ENCODE measurements at regions not wholly inside any gene's neighbourhood (a gene's known extent, or its start where the extent isn't known, plus 50 kb on each side); places are given as distances from the start of the nearest gene placed in this dataset.

DNA sequence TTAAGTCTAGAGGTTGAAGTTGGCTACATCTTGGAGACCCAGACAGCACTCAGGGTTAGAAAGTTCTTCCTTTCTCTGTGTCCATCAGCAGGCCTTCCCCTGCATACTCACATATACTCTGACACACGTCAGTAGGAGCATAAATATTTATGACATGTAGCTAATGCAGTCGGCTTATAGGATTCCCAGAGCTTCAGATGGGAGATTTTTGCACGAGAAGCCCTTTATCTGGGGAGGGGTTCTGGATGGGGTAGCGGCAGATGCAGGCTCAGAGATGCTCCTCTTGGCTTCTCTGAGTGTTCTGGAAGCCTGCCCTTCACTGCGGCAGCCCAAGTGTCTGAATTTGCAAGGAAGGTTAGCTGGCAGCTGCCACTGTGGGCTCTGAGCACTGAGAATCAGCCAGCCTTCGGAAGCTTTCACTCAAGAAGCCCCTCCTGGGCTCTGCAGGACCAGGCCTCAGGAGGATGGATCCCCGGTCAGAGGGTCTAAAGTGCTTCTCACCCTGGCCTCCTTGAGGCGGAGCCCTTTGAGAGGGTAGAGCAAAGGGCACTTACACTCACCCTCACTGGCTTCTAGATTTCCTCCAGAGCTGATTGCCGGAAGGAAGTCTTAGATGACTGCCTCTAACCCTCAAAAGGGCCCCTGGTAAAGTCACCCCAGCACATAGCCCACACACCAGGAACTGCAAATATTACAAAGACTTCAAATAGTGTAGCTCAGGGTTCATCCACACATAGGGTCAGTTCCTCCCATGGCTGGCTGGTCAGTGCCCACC, 68.1 kb upstream of the NFASC start:
- no peak overlapping the region for H3K27ac ChIP-seq (ENCODE audit: low read depth, low read length)
- no peak overlapping the region for H3K4me3 ChIP-seq (ENCODE audit: low read depth, low read length)
- no peak overlapping the region for H3K9ac ChIP-seq (ENCODE audit: low read depth, low read length)
- peaks cover 6% of the 10 kb centered on the region for H3K27me3 ChIP-seq (ENCODE audit: control insufficient read depth, insufficient read depth, low read length)
- H3K9me3 ChIP-seq (ENCODE audit: control insufficient read depth, insufficient read depth, low read length): no peaks in the 10 kb centered on the region
- no peaks in the 10 kb centered on the region for H3K36me3 ChIP-seq (ENCODE audit: control insufficient read depth, insufficient read depth, low read length)
- H3K4me1 ChIP-seq (ENCODE audit: control insufficient read depth, insufficient read depth, low read length): peaks cover 6% of the 10 kb centered on the region

DNA sequence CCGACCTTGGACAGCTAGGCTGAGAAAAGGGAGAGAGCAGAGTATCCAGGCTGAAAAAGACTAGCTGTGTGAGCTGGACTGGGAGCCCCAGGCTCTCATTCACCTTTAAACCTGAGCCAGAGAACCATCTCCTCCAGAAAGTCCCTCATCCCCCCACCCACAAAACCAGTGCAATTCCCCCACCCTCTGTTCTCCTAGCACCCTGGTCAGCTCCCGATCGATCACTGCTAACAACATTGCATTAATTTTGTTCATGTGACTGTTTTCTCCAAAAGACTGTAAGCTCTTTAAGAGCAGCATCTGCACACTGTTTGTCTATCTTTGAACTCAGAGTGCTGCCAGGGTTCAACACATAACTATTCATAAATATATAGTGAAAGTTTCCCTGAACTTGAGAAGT, 67.1 kb upstream of the NFASC start:
- Histone ChIP-seq H3K4me1 (ENCODE audit: control insufficient read depth, insufficient read depth, low read length) (peaks cover 10% of the 10 kb centered on the region), H3K9ac (ENCODE audit: low read depth, low read length) (no peak overlapping the region), H3K36me3 (ENCODE audit: control insufficient read depth, insufficient read depth, low read length) (no peaks in the 10 kb centered on the region), H3K9me3 (ENCODE audit: control insufficient read depth, insufficient read depth, low read length) (no peaks in the 10 kb centered on the region), H3K27me3 (ENCODE audit: control insufficient read depth, insufficient read depth, low read length) (peaks cover 6% of the 10 kb centered on the region), H3K27ac (ENCODE audit: low read depth, low read length) (no peak overlapping the region), H3K4me3 (ENCODE audit: low read depth, low read length) (no peak overlapping the region)

DNA sequence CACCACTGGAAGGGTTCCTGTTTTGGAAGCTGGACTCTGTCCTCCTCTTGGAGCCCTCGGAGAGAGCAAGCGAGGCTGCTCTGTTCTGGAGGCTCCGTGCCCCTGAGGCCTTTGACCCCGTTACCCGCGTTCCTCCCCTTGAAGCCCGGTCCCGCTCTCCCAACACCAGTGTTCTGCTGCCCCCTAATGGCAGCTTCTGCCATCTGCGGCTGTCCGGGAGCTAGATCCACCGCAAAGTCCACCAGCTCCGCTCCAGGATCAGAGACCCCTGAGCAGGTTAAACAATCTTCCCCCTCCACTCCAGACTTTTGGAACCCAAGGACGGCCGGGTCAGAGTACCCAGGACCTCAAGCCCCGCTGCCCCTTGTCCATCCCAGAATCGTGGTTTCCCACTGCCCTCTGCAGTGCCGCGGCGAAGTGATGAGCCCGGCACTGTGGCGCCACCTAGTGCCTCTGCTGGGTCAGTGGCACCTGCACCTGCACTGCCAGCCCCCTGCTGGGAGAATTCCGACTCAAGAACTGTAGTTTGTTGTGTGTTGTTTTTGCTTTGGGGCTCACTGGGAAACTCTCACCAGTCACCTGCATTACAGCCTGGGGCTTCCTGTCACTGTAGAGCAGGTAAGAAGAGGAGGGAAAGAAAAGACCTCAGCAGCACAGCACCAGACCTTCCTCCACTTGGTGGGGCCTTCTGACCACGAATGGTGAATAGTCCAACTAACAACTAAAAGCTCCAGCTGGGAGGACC, 63.5 kb upstream of the NFASC start:
- Histone ChIP-seq H3K4me1 (ENCODE audit: control insufficient read depth, insufficient read depth, low read length) (peaks cover 10% of the 10 kb centered on the region), H3K27ac (ENCODE audit: low read depth, low read length) (no peak overlapping the region), H3K4me3 (ENCODE audit: low read depth, low read length) (peak overlapping the region; percentile 82), H3K9ac (ENCODE audit: low read depth, low read length) (peak overlapping the region; percentile 52), H3K36me3 (ENCODE audit: control insufficient read depth, insufficient read depth, low read length) (no peaks in the 10 kb centered on the region), H3K27me3 (ENCODE audit: control insufficient read depth, insufficient read depth, low read length) (peaks cover 3% of the 10 kb centered on the region), H3K9me3 (ENCODE audit: control insufficient read depth, insufficient read depth, low read length) (no peaks in the 10 kb centered on the region)

DNA sequence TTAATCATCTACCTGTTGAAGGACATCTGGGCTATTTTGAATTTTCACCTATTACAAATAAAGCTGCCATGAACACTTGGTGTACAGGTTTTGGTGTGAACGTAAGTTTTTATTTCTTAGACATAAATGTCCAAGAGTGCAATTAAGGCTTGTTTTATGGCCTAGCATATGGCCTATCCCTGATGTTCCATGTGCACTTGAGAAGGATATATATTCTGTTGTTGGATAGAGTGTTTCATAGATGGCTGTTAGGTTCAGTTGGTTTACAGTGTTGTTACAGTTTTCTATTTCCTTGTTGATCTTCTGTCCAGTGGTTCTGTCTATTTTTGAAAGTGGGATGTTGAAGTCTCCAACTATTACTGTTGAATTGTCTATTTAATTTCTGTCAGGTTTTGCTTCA, 61.2 kb upstream of the NFASC start:
- H3K4me3 ChIP-seq (ENCODE audit: low read depth, low read length): no peak overlapping the region
- no peaks in the 10 kb centered on the region for H3K36me3 ChIP-seq (ENCODE audit: control insufficient read depth, insufficient read depth, low read length)
- no peaks in the 10 kb centered on the region for H3K9me3 ChIP-seq (ENCODE audit: control insufficient read depth, insufficient read depth, low read length)
- no peak overlapping the region for H3K9ac ChIP-seq (ENCODE audit: low read depth, low read length)
- H3K27me3 ChIP-seq (ENCODE audit: control insufficient read depth, insufficient read depth, low read length): no peaks in the 10 kb centered on the region
- H3K4me1 ChIP-seq (ENCODE audit: control insufficient read depth, insufficient read depth, low read length): peaks cover 10% of the 10 kb centered on the region
- no peak overlapping the region for H3K27ac ChIP-seq (ENCODE audit: low read depth, low read length)

DNA sequence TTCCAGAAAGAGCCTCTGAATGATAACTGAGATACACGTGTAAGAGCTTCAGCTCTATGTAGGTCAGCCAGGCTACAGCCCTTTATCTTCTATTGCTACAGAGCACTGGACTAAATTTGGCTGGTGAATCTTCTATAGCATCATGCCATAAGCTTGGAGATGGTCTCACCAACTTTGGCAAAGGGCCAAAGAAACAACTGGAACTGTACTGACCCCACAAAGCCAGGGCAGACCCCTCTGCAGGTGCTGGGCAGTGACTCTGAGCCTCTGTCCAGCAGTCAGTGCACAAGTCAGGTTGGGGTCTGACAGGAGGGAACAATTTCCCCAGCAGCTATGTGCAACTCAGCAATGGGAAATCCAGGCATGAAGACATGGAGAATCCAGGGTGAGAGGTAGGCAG, 57.8 kb upstream of the NFASC start:
- Histone ChIP-seq H3K27ac (ENCODE audit: low read depth, low read length) (no peak overlapping the region), H3K4me3 (ENCODE audit: low read depth, low read length) (no peak overlapping the region), H3K9me3 (ENCODE audit: control insufficient read depth, insufficient read depth, low read length) (no peaks in the 10 kb centered on the region), H3K9ac (ENCODE audit: low read depth, low read length) (no peak overlapping the region), H3K4me1 (ENCODE audit: control insufficient read depth, insufficient read depth, low read length) (peaks cover 1% of the 10 kb centered on the region; the same call in 1 of the 2 replicates), H3K27me3 (ENCODE audit: control insufficient read depth, insufficient read depth, low read length) (no peaks in the 10 kb centered on the region), H3K36me3 (ENCODE audit: control insufficient read depth, insufficient read depth, low read length) (no peaks in the 10 kb centered on the region)

DNA sequence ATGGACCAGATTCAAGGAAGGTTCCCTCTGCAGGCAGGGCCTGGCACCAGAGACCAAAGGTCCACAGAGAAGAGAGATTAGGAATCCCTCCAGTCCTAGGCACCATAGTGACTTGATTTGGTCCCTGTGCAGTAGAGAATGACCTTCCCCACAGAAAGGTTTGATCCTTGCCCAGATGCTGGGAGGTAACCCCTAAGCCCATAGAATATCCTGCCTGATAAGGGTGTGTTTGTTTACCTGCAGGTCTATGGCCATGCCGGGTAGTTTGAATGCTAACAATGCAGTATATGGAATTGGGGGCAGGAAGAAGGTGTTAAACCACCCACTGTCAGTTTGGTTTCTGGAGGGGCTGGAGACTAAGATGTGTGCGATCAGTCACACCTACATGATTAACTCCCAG, 57.1 kb upstream of the NFASC start:
- Histone ChIP-seq H3K4me3 (ENCODE audit: low read depth, low read length) (no peak overlapping the region), H3K27ac (ENCODE audit: low read depth, low read length) (no peak overlapping the region), H3K36me3 (ENCODE audit: control insufficient read depth, insufficient read depth, low read length) (no peaks in the 10 kb centered on the region), H3K9me3 (ENCODE audit: control insufficient read depth, insufficient read depth, low read length) (no peaks in the 10 kb centered on the region), H3K4me1 (ENCODE audit: control insufficient read depth, insufficient read depth, low read length) (no peaks in the 10 kb centered on the region), H3K9ac (ENCODE audit: low read depth, low read length) (no peak overlapping the region), H3K27me3 (ENCODE audit: control insufficient read depth, insufficient read depth, low read length) (no peaks in the 10 kb centered on the region)

DNA sequence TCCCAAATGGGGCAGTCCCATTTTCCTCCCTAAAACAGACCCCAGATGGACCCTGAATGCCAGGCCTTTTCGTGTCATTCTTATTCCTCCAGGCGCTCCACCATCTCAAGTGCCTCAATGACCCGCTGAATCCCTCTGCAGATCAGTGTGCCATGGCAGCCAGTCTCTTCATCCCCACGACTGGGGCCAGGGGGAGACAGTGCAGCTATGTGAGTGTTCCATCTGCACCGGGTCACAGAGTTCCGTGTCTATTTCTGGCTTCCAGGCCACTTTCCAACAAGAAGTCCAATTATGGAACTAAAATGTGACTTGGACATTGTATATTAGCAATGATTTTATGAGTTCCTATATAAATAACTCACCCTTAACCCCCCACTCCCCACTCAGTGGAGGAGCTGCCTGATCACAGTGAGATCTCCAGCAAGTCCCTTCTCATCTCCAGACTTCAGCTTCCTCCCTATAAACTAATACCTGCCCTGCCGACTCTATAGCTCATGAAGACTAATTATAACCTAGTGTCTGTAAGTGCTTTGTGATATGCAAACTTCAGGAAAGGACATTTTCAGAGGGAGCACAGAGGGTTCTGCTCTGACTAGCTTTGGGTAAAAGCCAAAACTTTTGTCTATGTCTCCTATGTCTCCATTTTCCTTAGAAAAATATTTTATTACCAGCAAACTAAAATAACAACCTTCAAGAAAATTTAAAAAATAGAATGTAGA, 56.3 kb upstream of the NFASC start:
- no peak overlapping the region for H3K4me3 ChIP-seq (ENCODE audit: low read depth, low read length)
- no peak overlapping the region for H3K9ac ChIP-seq (ENCODE audit: low read depth, low read length)
- no peaks in the 10 kb centered on the region for H3K4me1 ChIP-seq (ENCODE audit: control insufficient read depth, insufficient read depth, low read length)
- H3K9me3 ChIP-seq (ENCODE audit: control insufficient read depth, insufficient read depth, low read length): no peaks in the 10 kb centered on the region
- no peaks in the 10 kb centered on the region for H3K36me3 ChIP-seq (ENCODE audit: control insufficient read depth, insufficient read depth, low read length)
- no peak overlapping the region for H3K27ac ChIP-seq (ENCODE audit: low read depth, low read length)
- H3K27me3 ChIP-seq (ENCODE audit: control insufficient read depth, insufficient read depth, low read length): no peaks in the 10 kb centered on the region

DNA sequence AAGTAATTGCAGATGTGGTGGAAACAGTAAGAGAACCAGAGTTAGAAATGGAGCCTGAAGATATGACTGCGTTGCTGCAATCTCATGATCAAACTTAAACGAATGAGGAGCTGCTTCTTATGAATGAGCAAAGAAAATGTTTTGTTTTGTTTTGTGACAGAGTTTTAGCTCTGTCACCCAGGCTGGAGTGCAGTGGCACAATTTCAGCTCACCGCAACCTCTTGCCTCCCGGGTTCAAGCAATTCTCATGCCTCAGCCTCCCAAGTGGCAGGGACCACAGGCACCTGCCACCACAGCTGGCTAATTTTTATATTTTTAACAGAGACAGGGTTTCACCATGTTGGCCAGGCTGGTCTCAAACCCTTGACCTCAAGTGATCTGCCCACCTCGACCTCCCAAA, 53.3 kb upstream of the NFASC start:
- no peaks in the 10 kb centered on the region for H3K36me3 ChIP-seq (ENCODE audit: control insufficient read depth, insufficient read depth, low read length)
- no peaks in the 10 kb centered on the region for H3K9me3 ChIP-seq (ENCODE audit: control insufficient read depth, insufficient read depth, low read length)
- no peaks in the 10 kb centered on the region for H3K4me1 ChIP-seq (ENCODE audit: control insufficient read depth, insufficient read depth, low read length)
- no peaks in the 10 kb centered on the region for H3K27me3 ChIP-seq (ENCODE audit: control insufficient read depth, insufficient read depth, low read length)
- H3K4me3 ChIP-seq (ENCODE audit: low read depth, low read length): no peak overlapping the region
- no peak overlapping the region for H3K9ac ChIP-seq (ENCODE audit: low read depth, low read length)
- no peak overlapping the region for H3K27ac ChIP-seq (ENCODE audit: low read depth, low read length)

DNA sequence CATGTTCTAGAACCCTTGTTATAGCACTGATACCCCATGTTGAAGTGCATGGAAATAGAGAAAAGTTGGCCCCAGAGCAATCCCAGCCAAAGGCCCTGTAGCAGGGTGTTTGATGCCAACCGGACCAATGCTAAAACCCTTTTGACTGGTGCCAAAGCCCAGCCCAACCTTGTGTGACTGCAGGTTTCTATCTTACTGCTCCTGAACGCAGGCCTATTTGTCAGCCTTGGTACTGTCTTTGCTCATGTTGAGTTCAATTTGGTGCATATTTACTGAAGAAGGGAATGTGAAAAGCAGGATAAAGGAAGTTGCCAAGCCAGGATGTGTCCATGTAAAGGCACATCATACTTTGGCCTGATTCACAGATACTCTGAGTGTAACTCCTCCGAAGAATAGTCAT, 51.7 kb upstream of the NFASC start:
- no peaks in the 10 kb centered on the region for H3K36me3 ChIP-seq (ENCODE audit: control insufficient read depth, insufficient read depth, low read length)
- no peak overlapping the region for H3K4me3 ChIP-seq (ENCODE audit: low read depth, low read length)
- no peaks in the 10 kb centered on the region for H3K9me3 ChIP-seq (ENCODE audit: control insufficient read depth, insufficient read depth, low read length)
- no peak overlapping the region for H3K27ac ChIP-seq (ENCODE audit: low read depth, low read length)
- no peak overlapping the region for H3K9ac ChIP-seq (ENCODE audit: low read depth, low read length)
- H3K27me3 ChIP-seq (ENCODE audit: control insufficient read depth, insufficient read depth, low read length): no peaks in the 10 kb centered on the region
- H3K4me1 ChIP-seq (ENCODE audit: control insufficient read depth, insufficient read depth, low read length): no peaks in the 10 kb centered on the region

DNA sequence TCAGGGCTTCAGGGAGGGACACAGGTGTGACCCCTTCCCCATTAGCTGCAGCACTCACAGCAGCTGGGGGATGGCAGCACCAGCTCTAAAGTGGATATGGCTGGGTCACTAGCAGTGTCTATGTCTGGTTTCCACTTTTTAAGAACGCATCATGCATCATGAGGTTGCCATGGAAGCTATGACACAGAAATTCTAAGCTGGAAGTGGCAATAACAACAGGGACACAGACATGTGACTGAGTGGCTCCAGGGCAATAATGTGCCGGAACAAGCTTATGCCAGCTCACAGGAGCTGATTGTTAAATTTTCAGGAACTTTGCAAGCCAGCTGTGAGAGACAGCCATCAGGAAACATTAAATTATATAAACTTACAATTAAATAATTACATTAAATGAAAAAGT, 51.2 kb upstream of the NFASC start:
- Histone ChIP-seq H3K4me1 (ENCODE audit: control insufficient read depth, insufficient read depth, low read length) (no peaks in the 10 kb centered on the region), H3K36me3 (ENCODE audit: control insufficient read depth, insufficient read depth, low read length) (no peaks in the 10 kb centered on the region), H3K9me3 (ENCODE audit: control insufficient read depth, insufficient read depth, low read length) (no peaks in the 10 kb centered on the region), H3K27ac (ENCODE audit: low read depth, low read length) (no peak overlapping the region), H3K9ac (ENCODE audit: low read depth, low read length) (no peak overlapping the region), H3K4me3 (ENCODE audit: low read depth, low read length) (no peak overlapping the region), H3K27me3 (ENCODE audit: control insufficient read depth, insufficient read depth, low read length) (no peaks in the 10 kb centered on the region)
